Epithelial cell of proximal tubule (primary cell): ENCODE measurements at regions not wholly inside any gene's neighbourhood (a gene's known extent, or its start where the extent isn't known, plus 50 kb on each side); places are given as distances from the start of the nearest gene placed in this dataset.
A peak's percentile ranks its signal among the peaks of the same experiment; 100 is the strongest.

Source experiments
- DNase-seq: peaks from one replicate; pipeline ENCODE4 v3.0.0-alpha.2; 2011; ENCODE audit warnings: low read depth
- H3K4me3 ChIP-seq: 2 replicates; pipeline ENCODE4 v1.5.1; 2011; ENCODE audit warnings: low read depth, mild to moderate bottlenecking, low read length
- TF ChIP-seq, protein P1 (sequence below): conservative IDR thresholded peaks from 2 replicates; pipeline ENCODE4 v1.5.1; 2012; ENCODE audit warnings: low read depth, mild to moderate bottlenecking, low read length

GRCh38 chr15:91517491-91518200 is 335.9 kb upstream of the SLCO3A1 start:
- no peak for DNase-seq
- TF ChIP-seq, protein P1, sequence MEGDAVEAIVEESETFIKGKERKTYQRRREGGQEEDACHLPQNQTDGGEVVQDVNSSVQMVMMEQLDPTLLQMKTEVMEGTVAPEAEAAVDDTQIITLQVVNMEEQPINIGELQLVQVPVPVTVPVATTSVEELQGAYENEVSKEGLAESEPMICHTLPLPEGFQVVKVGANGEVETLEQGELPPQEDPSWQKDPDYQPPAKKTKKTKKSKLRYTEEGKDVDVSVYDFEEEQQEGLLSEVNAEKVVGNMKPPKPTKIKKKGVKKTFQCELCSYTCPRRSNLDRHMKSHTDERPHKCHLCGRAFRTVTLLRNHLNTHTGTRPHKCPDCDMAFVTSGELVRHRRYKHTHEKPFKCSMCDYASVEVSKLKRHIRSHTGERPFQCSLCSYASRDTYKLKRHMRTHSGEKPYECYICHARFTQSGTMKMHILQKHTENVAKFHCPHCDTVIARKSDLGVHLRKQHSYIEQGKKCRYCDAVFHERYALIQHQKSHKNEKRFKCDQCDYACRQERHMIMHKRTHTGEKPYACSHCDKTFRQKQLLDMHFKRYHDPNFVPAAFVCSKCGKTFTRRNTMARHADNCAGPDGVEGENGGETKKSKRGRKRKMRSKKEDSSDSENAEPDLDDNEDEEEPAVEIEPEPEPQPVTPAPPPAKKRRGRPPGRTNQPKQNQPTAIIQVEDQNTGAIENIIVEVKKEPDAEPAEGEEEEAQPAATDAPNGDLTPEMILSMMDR = no peak
- H3K4me3 ChIP-seq = no peak overlapping the region

DNA sequence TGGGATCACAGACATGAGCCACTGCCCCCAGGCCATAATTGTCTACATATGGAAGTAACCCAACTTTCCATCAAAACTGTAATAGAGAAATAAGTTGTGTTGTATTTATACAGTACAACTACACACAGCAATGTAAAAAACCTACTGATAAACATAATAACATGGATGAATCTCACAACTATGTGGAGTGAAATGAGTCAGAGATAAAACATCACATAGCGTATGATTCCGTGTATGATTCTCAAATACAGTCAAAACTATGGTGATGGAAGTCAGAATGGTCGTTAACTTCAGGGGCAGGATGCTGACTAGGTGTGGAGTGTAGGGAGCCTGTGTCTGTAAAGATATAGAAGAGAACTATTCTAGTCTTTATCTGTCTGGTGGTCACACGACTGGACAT is 332.7 kb upstream of the SLCO3A1 start:
- TF ChIP-seq, protein P1 = no peak
- no peak overlapping the region for H3K4me3 ChIP-seq
- DNase-seq = no peak

DNA sequence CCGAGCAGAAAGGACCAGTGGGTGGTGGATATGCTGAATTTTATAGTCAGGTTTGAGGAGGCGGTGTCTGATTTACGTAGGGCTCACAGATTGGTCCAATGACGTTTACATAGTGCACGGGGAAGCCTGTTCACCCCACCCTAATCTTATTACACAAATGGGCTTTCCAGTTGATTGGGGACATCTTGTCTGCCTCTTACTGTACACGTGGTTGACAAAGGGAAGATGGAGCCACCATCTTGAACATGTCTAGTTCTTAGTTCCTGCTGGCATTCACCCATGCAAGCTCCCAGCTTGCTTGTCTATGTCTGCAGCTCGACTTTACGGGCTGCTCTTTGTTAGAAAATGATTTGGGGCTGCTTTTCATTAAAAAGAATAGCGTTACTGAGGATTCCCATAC is 332.0 kb upstream of the SLCO3A1 start:
- no peak for DNase-seq
- TF ChIP-seq, protein P1 = no peak
- no peak overlapping the region for H3K4me3 ChIP-seq

GRCh38 chr15:91521996-91522395 is 331.5 kb upstream of the SLCO3A1 start:
- TF ChIP-seq, protein P1 = no peak
- peak; percentile 42 for DNase-seq
- no peak overlapping the region for H3K4me3 ChIP-seq

DNA sequence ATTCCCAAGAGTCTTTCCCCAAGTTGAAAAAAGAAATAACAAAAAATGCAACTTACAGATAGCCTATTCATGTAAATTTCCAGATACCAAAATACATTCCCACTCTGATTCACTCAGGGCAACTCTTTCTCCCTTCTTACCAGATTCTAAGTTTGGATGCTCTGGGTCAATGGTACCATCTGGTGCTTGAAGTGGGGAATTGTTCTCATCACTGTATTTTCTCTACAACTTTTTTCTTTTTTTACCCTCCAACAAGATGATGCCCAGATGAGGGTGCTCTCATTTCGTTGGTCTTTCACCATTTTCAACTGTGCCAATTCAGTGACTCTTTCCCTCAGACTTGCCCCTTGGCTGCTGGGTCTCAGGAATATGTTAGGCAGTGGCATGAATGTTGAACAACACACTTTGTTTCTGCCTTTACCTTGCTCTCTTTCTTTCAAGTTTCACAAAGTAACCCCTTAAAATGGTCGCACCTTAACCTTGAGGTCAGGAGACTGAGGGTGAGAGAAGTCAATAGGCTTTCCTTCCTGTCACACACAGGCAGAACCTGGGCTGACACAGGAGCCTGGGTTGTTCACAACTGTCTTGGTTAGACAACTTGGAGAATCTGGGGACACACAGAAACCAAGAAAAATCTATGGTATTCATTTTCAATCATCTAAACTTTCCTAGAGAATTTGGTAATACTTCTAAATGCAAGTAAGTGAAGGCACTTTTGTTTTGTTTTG is 330.7 kb upstream of the SLCO3A1 start:
- no peak for DNase-seq
- H3K4me3 ChIP-seq = no peak overlapping the region
- TF ChIP-seq, protein P1 = peak; percentile 76

DNA sequence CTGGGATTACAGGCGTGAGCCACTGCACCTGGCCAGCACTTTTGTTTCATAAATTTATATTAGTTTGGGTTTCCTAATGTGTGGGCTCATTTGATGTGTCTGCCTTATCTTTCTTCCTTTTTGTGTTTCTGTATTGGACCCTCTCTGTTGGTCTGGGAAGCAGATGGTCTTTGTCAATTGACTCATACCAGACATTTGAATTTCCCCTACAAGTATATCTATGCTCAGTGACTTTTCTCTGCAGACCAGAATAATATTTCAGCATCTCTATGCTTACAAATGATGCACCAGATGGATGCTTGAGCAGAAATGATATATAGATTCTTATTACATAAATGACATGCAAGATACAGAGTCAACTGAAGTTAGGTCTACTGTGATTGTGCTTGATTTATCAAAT is 329.9 kb upstream of the SLCO3A1 start:
- no peak overlapping the region for H3K4me3 ChIP-seq
- no peak for DNase-seq
- TF ChIP-seq, protein P1 = no peak
